K562 (cell line): ENCODE measurements at regions not wholly inside any gene's neighbourhood (a gene's known extent, or its start where the extent isn't known, plus 50 kb on each side); places are given as distances from the start of the nearest gene placed in this dataset.

Experiments
- AFF4 ChIP-seq: sonication (generic); formaldehyde crosslinking; IDR thresholded peaks from 2 replicates; pipeline ENCODE4 v1.8.0; 2023; ENCODE audit warnings: mild to moderate bottlenecking, missing genetic modification reagents
- CTCF ChIP-seq, 3 experiments: IDR thresholded peaks in 2 of 3; conservative IDR thresholded peaks in 1 of 3; 2 replicates each; pipeline ENCODE4 v1.5.1; 2011 to 2012; ENCODE audit warnings: low read length in 3 of 3, mild to moderate bottlenecking in 3 of 3, control low read depth in 2 of 3, improper control_type of control experiment in 1 of 3, inconsistent platforms in 1 of 3, low read depth in 1 of 3, mixed read lengths in 1 of 3, moderate library complexity in 1 of 3; ENCODE audit not compliant: insufficient read depth in 2 of 3
- EZH2 ChIP-seq: IDR thresholded peaks from 2 replicates; pipeline ENCODE4 v1.6.1; 2012; ENCODE audit warnings: low read depth, mild to moderate bottlenecking, inconsistent platforms, low read length, borderline replicate concordance
- HDAC3 ChIP-seq: fragments of 450-650 bp; IDR thresholded peaks from 2 replicates; pipeline ENCODE4 v1.6.1; 2018; ENCODE audit warnings: borderline replicate concordance, mild to moderate bottlenecking, moderate library complexity; ENCODE audit not compliant: partially characterized antibody
- ID3 ChIP-seq, 2 experiments: fragments of 250-450 bp in 1 of 2; fragments of 450-650 bp in 1 of 2; sonication (Bioruptor Pico) in 1 of 2; IDR thresholded peaks; 2 replicates each; pipeline versions ENCODE4 v1.6.1 to v1.8.0; 2016 to 2021; ENCODE audit warnings: mild to moderate bottlenecking in 2 of 2, moderate library complexity in 2 of 2, missing compliant biosample characterization in 1 of 2, missing genetic modification characterization in 1 of 2
- MECOM ChIP-seq: fragments of 250-450 bp; sonication (Bioruptor Pico); IDR thresholded peaks from 2 replicates; pipeline ENCODE4 v1.8.0; 2022; ENCODE audit warnings: inconsistent platforms
- MEIS2 ChIP-seq: fragments of 450-650 bp; IDR thresholded peaks from 2 replicates; pipeline ENCODE4 v1.6.1; 2014; ENCODE audit warnings: mild to moderate bottlenecking; ENCODE audit not compliant: partially characterized antibody
- ZBTB8A ChIP-seq: fragments of 450-650 bp; IDR thresholded peaks from 2 replicates; pipeline ENCODE4 v1.6.1; 2018; ENCODE audit warnings: mild to moderate bottlenecking, moderate library complexity; ENCODE audit not compliant: partially characterized antibody
- ZNF124 ChIP-seq: sonication (generic); formaldehyde crosslinking; IDR thresholded peaks from 2 replicates; pipeline ENCODE4 v1.8.1; 2022; ENCODE audit warnings: missing genetic modification reagents
- ZNF212 ChIP-seq: fragments of 450-650 bp; formaldehyde crosslinking; IDR thresholded peaks from 2 replicates; pipeline ENCODE4 v1.4.0; 2020; ENCODE audit warnings: mild to moderate bottlenecking
- ZNF318 ChIP-seq, 2 experiments: fragments of 450-650 bp; IDR thresholded peaks; 2 replicates each; pipeline ENCODE4 v1.6.1; 2016; ENCODE audit warnings: mild to moderate bottlenecking in 2 of 2, borderline replicate concordance in 1 of 2, low read depth in 1 of 2, moderate library complexity in 1 of 2

GRCh38 chr3:59327376-59327808 is 277.6 kb upstream of the CFAP20DC start:
- TF ChIP-seq ZBTB8A = no peak
- no peak for TF ChIP-seq ZNF124 (CRISPR knock-in tag)
- no peak for TF ChIP-seq MEIS2
- TF ChIP-seq EZH2 = no peak
- no peak for TF ChIP-seq ZNF318 (IDR thresholded peaks at IDR 0.05; ENCODE audit: borderline replicate concordance in 1 of 2, low read depth in 1 of 2)
- no peak for TF ChIP-seq MECOM (CRISPR knock-in tag)
- TF ChIP-seq HDAC3 = no peak
- TF ChIP-seq ID3 (CRISPR knock-in tag; IDR thresholded peaks at IDR 0.05) = no peak
- no peak for TF ChIP-seq ID3 (tag; IDR thresholded peaks at IDR 0.05)
- TF ChIP-seq AFF4 = no peak
- no peak for TF ChIP-seq CTCF (IDR thresholded peaks at IDR 0.05 in 2 of 3, conservative IDR thresholded peaks at IDR 0.05 in 1 of 3; ENCODE audit: insufficient read depth in 2 of 3, low read depth in 1 of 3, low read length in 3 of 3)
- TF ChIP-seq ZNF212 (CRISPR knock-in tag) = no peak
